ENCODE measurements at regions not wholly inside any gene's neighbourhood (a gene's known extent, or its start where the extent isn't known, plus 50 kb on each side); places are given as distances from the start of the nearest gene placed in this dataset.
A peak's percentile ranks its signal among the peaks of the same experiment; 100 is the strongest.

DNA sequence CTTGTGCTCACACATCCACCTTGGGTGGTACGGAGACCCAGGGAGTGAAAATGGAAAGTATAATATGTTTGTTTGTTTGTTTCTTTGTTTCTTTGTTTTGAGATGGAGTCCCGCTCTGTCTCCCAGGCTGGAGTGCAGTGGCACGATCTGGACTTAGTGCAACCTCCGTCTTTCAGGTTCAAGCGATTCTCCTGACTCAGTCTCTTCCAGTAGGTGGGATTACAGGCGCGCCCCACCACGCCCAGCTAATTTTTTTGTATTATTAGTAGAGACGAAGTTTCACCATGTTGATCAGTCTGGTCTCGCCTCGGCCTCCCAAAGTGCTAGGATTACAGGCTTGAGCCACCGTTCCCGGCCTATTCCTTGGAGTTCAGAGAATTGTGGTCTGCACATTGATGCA is 115.4 kb downstream of the TRIM27 start:
- intact Hi-C loops (cut with micrococcal nuclease), result loop anchor here (10.0 kb wide), 1 partner anchor 74 kb away; no protein-coding TSS in a partner anchor
- TF ChIP-seq, protein P1, sequence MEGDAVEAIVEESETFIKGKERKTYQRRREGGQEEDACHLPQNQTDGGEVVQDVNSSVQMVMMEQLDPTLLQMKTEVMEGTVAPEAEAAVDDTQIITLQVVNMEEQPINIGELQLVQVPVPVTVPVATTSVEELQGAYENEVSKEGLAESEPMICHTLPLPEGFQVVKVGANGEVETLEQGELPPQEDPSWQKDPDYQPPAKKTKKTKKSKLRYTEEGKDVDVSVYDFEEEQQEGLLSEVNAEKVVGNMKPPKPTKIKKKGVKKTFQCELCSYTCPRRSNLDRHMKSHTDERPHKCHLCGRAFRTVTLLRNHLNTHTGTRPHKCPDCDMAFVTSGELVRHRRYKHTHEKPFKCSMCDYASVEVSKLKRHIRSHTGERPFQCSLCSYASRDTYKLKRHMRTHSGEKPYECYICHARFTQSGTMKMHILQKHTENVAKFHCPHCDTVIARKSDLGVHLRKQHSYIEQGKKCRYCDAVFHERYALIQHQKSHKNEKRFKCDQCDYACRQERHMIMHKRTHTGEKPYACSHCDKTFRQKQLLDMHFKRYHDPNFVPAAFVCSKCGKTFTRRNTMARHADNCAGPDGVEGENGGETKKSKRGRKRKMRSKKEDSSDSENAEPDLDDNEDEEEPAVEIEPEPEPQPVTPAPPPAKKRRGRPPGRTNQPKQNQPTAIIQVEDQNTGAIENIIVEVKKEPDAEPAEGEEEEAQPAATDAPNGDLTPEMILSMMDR (IDR thresholded peaks at IDR 0.05), result no peak
- Mint-ChIP-seq H3K36me3 (ENCODE audit: low read depth) (no peaks in the 10 kb centered on the region), H3K27ac (no peak overlapping the region), H3K9me3 (peaks cover 7% of the 10 kb centered on the region), H3K4me1 (peaks cover 3% of the 10 kb centered on the region), H3K27me3 (peaks cover 72% of the 10 kb centered on the region), H3K4me3 (no peak overlapping the region)
- ATAC-seq (ENCODE audit: low read depth) (no peak), DNase-seq (no peak)
- ChIA-PET CTCF (no interaction called here), POLR2A (no interaction called here)

DNA sequence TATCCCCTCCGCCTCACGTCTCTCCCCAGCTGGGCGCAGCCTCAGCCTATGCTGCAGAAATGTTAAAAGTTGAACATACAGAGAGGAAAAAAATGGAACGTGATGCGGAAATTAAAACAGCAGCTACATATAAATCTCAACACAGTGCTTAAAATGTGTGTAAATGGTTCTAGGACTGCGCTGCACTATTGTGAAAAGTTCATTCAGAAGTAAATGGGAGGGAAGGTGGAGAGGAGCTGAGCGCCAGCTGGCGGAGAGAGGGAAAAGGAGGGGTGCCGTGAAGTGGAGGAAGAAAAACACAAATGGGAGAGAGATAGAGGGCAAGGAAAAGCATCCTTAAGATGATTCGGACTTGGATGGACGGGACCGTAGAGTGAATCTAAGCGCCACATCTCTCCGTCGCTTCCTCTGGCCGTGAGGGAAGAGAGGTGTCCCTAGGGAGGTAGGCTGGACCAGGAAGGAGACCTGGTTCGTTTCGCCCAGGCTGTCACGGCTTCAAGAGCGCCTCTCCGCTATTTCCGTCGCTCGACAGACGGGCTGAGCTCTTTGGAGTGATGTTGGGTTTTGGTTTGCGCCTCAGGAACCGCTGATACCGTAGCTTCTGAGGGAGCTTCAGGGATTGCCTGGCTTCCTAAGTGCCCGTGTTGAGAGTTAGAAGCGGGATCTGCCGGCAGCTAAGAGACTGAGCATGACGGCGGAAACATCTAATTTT is 113.7 kb downstream of the TRIM27 start:
- ChIA-PET CTCF (no interaction called here), POLR2A (no interaction called here)
- TF ChIP-seq, protein P1 (IDR thresholded peaks at IDR 0.05), result no peak
- no peak for ATAC-seq (ENCODE audit: low read depth)
- Mint-ChIP-seq H3K27me3 (peaks cover 80% of the 10 kb centered on the region), H3K27ac (peak overlapping the region; percentile 37), H3K36me3 (ENCODE audit: low read depth) (no peaks in the 10 kb centered on the region), H3K9me3 (peaks cover 7% of the 10 kb centered on the region), H3K4me1 (peaks cover 7% of the 10 kb centered on the region), H3K4me3 (no peak overlapping the region)
- intact Hi-C loops (cut with micrococcal nuclease), result loop anchor here (5.0 to 10.0 kb wide), 4 partner anchors 33 to 1255 kb away; no protein-coding TSS in a partner anchor
- no peak for DNase-seq

DNA sequence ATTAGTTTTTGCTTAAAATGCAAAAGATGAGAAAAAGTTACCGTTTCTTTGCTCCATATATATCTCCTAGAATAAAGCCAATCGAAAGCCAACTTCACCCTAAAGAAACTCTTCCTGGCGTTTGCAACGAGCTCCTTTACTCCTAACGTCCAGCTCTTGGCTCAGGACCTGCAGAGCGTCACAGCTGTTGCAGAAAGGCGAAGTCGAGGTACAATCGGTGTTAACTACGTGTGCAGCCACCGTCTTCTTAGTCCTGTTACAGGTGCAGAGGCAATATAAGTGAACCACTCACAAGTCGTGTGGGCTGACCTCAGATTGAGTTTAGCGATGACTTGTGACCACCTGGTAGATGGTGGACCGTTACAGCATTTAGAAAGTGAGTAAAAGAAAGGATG is 113.1 kb downstream of the TRIM27 start:
- TF ChIP-seq, protein P1 (IDR thresholded peaks at IDR 0.05), result no peak
- Mint-ChIP-seq H3K27ac (peak overlapping the region; percentile 35), H3K36me3 (ENCODE audit: low read depth) (no peaks in the 10 kb centered on the region), H3K4me1 (peaks cover 7% of the 10 kb centered on the region), H3K4me3 (no peak overlapping the region), H3K9me3 (peaks cover 7% of the 10 kb centered on the region), H3K27me3 (peaks cover 85% of the 10 kb centered on the region)
- DNase-seq (no peak), ATAC-seq (ENCODE audit: low read depth) (no peak)
- ChIA-PET CTCF (no interaction called here), POLR2A (no interaction called here)
- intact Hi-C loops (cut with micrococcal nuclease), result loop anchor here (5.0 to 10.0 kb wide), 3 partner anchors 33 to 1256 kb away; no protein-coding TSS in a partner anchor

DNA sequence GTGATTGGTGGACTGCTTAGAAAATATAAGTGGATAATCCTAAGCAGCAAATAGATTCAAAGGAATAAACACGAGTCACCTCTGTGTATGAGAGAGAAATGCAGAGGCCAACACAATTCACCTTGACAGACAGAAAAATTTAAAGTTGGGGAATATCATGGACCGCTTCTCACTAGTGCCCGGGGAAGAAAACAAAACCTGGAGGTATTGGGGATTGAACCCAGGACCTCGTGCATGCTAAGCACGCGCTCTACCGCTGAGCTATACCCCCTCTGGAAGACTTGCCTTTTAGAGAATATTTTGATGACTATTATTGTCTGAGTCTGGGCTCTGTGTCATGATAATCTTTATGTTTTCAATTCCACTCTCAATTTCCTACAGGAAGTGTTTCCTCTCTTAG is 111.9 kb downstream of the TRIM27 start:
- TF ChIP-seq, protein P1 (IDR thresholded peaks at IDR 0.05), result no peak
- CTCF ChIA-PET, result no interaction called here
- Mint-ChIP-seq H3K4me3 (no peak overlapping the region), H3K27ac (no peak overlapping the region), H3K4me1 (peaks cover 7% of the 10 kb centered on the region), H3K27me3 (peaks cover 84% of the 10 kb centered on the region), H3K36me3 (ENCODE audit: low read depth) (no peaks in the 10 kb centered on the region), H3K9me3 (peaks cover 7% of the 10 kb centered on the region)
- POLR2A ChIA-PET, result no interaction called here
- ATAC-seq (ENCODE audit: low read depth) (no peak), DNase-seq (no peak)
- intact Hi-C loops (cut with micrococcal nuclease), result loop anchor here (5.0 to 10.0 kb wide), 3 partner anchors 35 to 1257 kb away; no protein-coding TSS in a partner anchor

DNA sequence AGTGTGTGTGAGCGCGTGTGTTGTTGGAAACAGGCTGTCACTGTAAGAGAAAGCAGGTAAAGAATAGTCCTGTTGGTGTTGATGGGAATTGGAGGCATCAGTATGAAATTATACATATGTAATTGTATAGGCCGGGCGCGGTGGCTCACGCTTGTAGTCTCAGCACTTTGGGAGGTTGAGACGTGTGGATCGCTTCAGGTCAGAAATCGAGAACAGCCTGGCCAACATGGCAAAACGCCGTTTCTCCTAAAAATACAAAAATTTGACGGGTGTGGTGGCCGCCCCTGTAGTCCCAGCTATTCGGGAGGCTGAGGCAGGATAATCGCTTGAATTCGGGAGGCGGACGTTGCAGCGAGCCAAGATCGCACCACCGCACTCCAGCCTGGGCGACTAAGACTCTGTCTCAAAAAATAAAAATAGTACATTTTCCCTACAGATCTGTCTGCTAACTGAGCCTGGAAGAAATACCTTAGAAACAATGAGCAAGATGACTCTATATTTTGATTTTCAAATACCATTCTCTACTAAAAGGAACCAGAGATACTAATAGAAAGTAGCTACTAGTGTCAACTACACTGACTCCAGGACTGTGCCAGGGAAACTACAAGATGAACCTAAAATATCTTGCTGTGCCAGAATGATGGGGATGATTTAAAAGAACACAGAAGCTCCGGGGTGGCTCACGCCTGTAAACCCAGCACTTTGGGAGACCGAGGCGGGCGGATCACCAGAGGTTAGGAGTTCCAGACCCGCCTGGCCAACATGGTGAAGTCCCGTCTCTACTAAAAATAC is 110.8 kb downstream of the TRIM27 start:
- peaks cover 7% of the 10 kb centered on the region for H3K9me3 Mint-ChIP-seq
- intact Hi-C loops (cut with micrococcal nuclease), result loop anchor here (5.0 to 10.0 kb wide), 3 partner anchors 36 to 1258 kb away; no protein-coding TSS in a partner anchor

More for the DNA sequence above, 110.8 kb downstream of the TRIM27 start:
- no peaks in the 10 kb centered on the region for H3K36me3 Mint-ChIP-seq (ENCODE audit: low read depth)
- no peak overlapping the region for H3K4me3 Mint-ChIP-seq
- no peak for ATAC-seq (ENCODE audit: low read depth)
- CTCF ChIA-PET, result no interaction called here
- peaks cover 10% of the 10 kb centered on the region for H3K4me1 Mint-ChIP-seq
- POLR2A ChIA-PET, result no interaction called here
- H3K27ac Mint-ChIP-seq, result no peak overlapping the region
- peaks cover 88% of the 10 kb centered on the region for H3K27me3 Mint-ChIP-seq
- TF ChIP-seq, protein P1 (IDR thresholded peaks at IDR 0.05), result no peak
- no peak for DNase-seq

Measured in activated B cell treated with CpG ODN at 0.5 μM for 24 hours (primary cell).